ENCODE measurements at regions not wholly inside any gene's neighbourhood (a gene's known extent, or its start where the extent isn't known, plus 50 kb on each side); places are given as distances from the start of the nearest gene placed in this dataset.
"Not testable (repeated sequence)": the region's sequence is repeated elsewhere in the genome, so short reads cannot be mapped to it uniquely, and the experiment has no call there.

GRCh38 chr3:178203650-178204049 lies 332.6 kb upstream of the KCNMB2 start:
- Histone ChIP-seq H3K4me3 (ENCODE audit: low read length, poor library complexity, severe bottlenecking) (no peak overlapping the region), H3K79me2 (ENCODE audit: insufficient read depth, low read length) (no peaks in the 10 kb centered on the region), H3K27me3 (ENCODE audit: insufficient read depth, low read length, poor library complexity, severe bottlenecking) (no peaks in the 10 kb centered on the region), H3K9me3 (ENCODE audit: insufficient read depth, low read depth, low read length) (no peaks in the 10 kb centered on the region), H3K36me3 (ENCODE audit: insufficient read depth, low read length) (no peaks in the 10 kb centered on the region), H3K9me2 (replicated peaks; ENCODE audit: low read depth, low read length) (no peaks in the 10 kb centered on the region), H3K9ac (ENCODE audit: low read depth, low read length, poor library complexity, severe bottlenecking) (no peak overlapping the region), H3K4me1 (ENCODE audit: insufficient read depth, low read length, poor library complexity, severe bottlenecking) (no peaks in the 10 kb centered on the region), H2AFZ (ENCODE audit: low read length) (no peak overlapping the region), H4K20me1 (ENCODE audit: insufficient read depth, low read length, poor library complexity, severe bottlenecking) (no peaks in the 10 kb centered on the region), H3K4me2 (ENCODE audit: low read depth, low read length, poor library complexity, severe bottlenecking) (no peak overlapping the region), H3F3A (ENCODE audit: low read depth) (no peaks in the 10 kb centered on the region)
- TF ChIP-seq EZH2phosphoT487 (IDR thresholded peaks at IDR 0.05; ENCODE audit: borderline replicate concordance) (no peak), CTCF (conservative IDR thresholded peaks at IDR 0.05; ENCODE audit: low read length) (no peak)

- Histone ChIP-seq H3K4me2 (ENCODE audit: low read depth, low read length, poor library complexity, severe bottlenecking) (no peak overlapping the region), H3K36me3 (ENCODE audit: insufficient read depth, low read length) (no peaks in the 10 kb centered on the region), H3K27me3 (ENCODE audit: insufficient read depth, low read length, poor library complexity, severe bottlenecking) (no peaks in the 10 kb centered on the region), H3K4me3 (ENCODE audit: low read length, poor library complexity, severe bottlenecking) (no peak overlapping the region), H3K9me3 (ENCODE audit: insufficient read depth, low read depth, low read length) (no peaks in the 10 kb centered on the region), H3K9ac (ENCODE audit: low read depth, low read length, poor library complexity, severe bottlenecking) (no peak overlapping the region), H3K4me1 (ENCODE audit: insufficient read depth, low read length, poor library complexity, severe bottlenecking) (no peaks in the 10 kb centered on the region), H3K9me2 (replicated peaks; ENCODE audit: low read depth, low read length) (no peaks in the 10 kb centered on the region), H3F3A (ENCODE audit: low read depth) (no peaks in the 10 kb centered on the region), H4K20me1 (ENCODE audit: insufficient read depth, low read length, poor library complexity, severe bottlenecking) (no peaks in the 10 kb centered on the region), H3K79me2 (ENCODE audit: insufficient read depth, low read length) (no peaks in the 10 kb centered on the region), H2AFZ (ENCODE audit: low read length) (no peak overlapping the region)
- TF ChIP-seq CTCF (conservative IDR thresholded peaks at IDR 0.05; ENCODE audit: low read length) (no peak), EZH2phosphoT487 (IDR thresholded peaks at IDR 0.05; ENCODE audit: borderline replicate concordance) (no peak)
These were observed 330.5 kb upstream of the KCNMB2 start for GRCh38 chr3:178205740-178206139.

- no peaks in the 10 kb centered on the region for H3K9me2 ChIP-seq (replicated peaks; ENCODE audit: low read depth, low read length)
- H3K4me1 ChIP-seq (ENCODE audit: insufficient read depth, low read length, poor library complexity, severe bottlenecking): no peaks in the 10 kb centered on the region
- H3K9me3 ChIP-seq (ENCODE audit: insufficient read depth, low read depth, low read length): no peaks in the 10 kb centered on the region
- no peaks in the 10 kb centered on the region for H3F3A ChIP-seq (ENCODE audit: low read depth)
- no peak for TF ChIP-seq EZH2phosphoT487 (IDR thresholded peaks at IDR 0.05; ENCODE audit: borderline replicate concordance)
- TF ChIP-seq CTCF (conservative IDR thresholded peaks at IDR 0.05; ENCODE audit: low read length): no peak
- no peak overlapping the region for H3K4me2 ChIP-seq (ENCODE audit: low read depth, low read length, poor library complexity, severe bottlenecking)
- no peaks in the 10 kb centered on the region for H3K36me3 ChIP-seq (ENCODE audit: insufficient read depth, low read length)
- H4K20me1 ChIP-seq (ENCODE audit: insufficient read depth, low read length, poor library complexity, severe bottlenecking): no peaks in the 10 kb centered on the region
- no peaks in the 10 kb centered on the region for H3K27me3 ChIP-seq (ENCODE audit: insufficient read depth, low read length, poor library complexity, severe bottlenecking)
- no peaks in the 10 kb centered on the region for H3K79me2 ChIP-seq (ENCODE audit: insufficient read depth, low read length)
- no peak overlapping the region for H3K4me3 ChIP-seq (ENCODE audit: low read length, poor library complexity, severe bottlenecking)
- no peak overlapping the region for H2AFZ ChIP-seq (ENCODE audit: low read length)
- H3K9ac ChIP-seq (ENCODE audit: low read depth, low read length, poor library complexity, severe bottlenecking): no peak overlapping the region
These were observed 329.7 kb upstream of the KCNMB2 start for GRCh38 chr3:178206521-178206920.

- not testable (repeated sequence) for H3K4me2 ChIP-seq (ENCODE audit: low read depth, low read length, poor library complexity, severe bottlenecking); H3K9me2 ChIP-seq (replicated peaks; ENCODE audit: low read depth, low read length); H3K4me3 ChIP-seq (ENCODE audit: low read length, poor library complexity, severe bottlenecking); H4K20me1 ChIP-seq (ENCODE audit: insufficient read depth, low read length, poor library complexity, severe bottlenecking); H3K9me3 ChIP-seq (ENCODE audit: insufficient read depth, low read depth, low read length); H3K36me3 ChIP-seq (ENCODE audit: insufficient read depth, low read length); H3K79me2 ChIP-seq (ENCODE audit: insufficient read depth, low read length); H2AFZ ChIP-seq (ENCODE audit: low read length); H3K9ac ChIP-seq (ENCODE audit: low read depth, low read length, poor library complexity, severe bottlenecking); H3K4me1 ChIP-seq (ENCODE audit: insufficient read depth, low read length, poor library complexity, severe bottlenecking); H3F3A ChIP-seq (ENCODE audit: low read depth); H3K27me3 ChIP-seq (ENCODE audit: insufficient read depth, low read length, poor library complexity, severe bottlenecking)
These were observed 329.1 kb upstream of the KCNMB2 start for GRCh38 chr3:178207161-178207560.

- H3K79me2 ChIP-seq (ENCODE audit: insufficient read depth, low read length); H3K4me2 ChIP-seq (ENCODE audit: low read depth, low read length, poor library complexity, severe bottlenecking); H3K4me3 ChIP-seq (ENCODE audit: low read length, poor library complexity, severe bottlenecking); H3F3A ChIP-seq (ENCODE audit: low read depth); H2AFZ ChIP-seq (ENCODE audit: low read length); H3K9ac ChIP-seq (ENCODE audit: low read depth, low read length, poor library complexity, severe bottlenecking); H3K4me1 ChIP-seq (ENCODE audit: insufficient read depth, low read length, poor library complexity, severe bottlenecking); H3K36me3 ChIP-seq (ENCODE audit: insufficient read depth, low read length); H4K20me1 ChIP-seq (ENCODE audit: insufficient read depth, low read length, poor library complexity, severe bottlenecking); H3K9me3 ChIP-seq (ENCODE audit: insufficient read depth, low read depth, low read length); H3K27me3 ChIP-seq (ENCODE audit: insufficient read depth, low read length, poor library complexity, severe bottlenecking); H3K9me2 ChIP-seq (replicated peaks; ENCODE audit: low read depth, low read length): not testable (repeated sequence)
These were observed 328.6 kb upstream of the KCNMB2 start for GRCh38 chr3:178207627-178208026.

All from Loucy (cell line).